ENCODE measurements at regions not wholly inside any gene's neighbourhood (a gene's known extent, or its start where the extent isn't known, plus 50 kb on each side); places are given as distances from the start of the nearest gene placed in this dataset.
"Not testable (repeated sequence)": the region's sequence is repeated elsewhere in the genome, so short reads cannot be mapped to it uniquely, and the experiment has no call there.

GRCh38 chr4:112708772-112709171 lies 71.8 kb downstream of the LARP7 start:
- no peak for DNase-seq

DNA sequence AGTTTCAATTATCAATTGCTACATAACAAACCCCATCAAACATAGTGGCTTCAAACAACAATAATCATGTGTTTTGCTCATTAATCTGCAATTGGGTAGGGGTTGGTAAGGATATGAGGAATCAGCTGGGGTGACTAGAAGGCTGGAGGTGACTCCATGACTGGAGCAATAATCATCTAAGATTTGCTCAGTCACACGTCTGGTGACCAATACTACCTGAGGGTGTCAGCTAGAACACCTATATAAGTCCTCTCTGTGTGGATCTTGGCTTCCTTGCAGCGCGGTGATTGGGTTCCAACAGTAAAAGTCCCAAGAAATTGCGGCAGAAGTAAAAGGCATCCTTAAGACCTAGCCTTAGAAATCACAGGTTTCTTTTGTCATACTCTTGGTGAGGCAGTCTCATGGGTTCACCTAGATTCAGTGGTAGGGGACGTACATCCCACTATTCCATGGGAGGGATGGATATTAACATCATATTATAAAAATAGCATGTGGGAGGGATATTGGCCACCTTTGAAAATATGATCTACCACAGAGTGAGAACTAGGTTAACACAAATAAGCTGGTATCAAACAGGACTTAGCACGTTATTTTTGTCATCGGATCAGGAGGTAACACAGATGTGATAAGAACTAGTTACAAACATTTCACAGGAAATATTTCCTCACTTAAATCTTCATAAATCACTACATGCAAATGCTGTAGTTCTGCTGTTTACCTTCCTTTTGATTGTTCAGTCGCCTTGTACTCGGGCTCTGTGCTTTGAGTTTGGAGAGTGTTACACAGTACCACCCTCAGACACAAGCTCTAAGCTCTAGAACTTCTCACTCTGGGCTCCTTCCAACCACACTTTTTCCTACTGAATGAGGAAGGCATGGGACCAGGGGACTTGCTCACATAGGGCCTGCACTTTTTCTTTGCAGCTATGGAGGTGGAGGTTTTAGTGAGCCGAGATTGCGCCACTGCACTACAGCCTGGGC lies 78.3 kb downstream of the LARP7 start:
- DNase-seq: no peak

GRCh38 chr4:112717856-112718255 lies 80.9 kb downstream of the LARP7 start:
- no peak for DNase-seq

- no peak for DNase-seq
Measured at GRCh38 chr4:112721627-112722026, 84.7 kb downstream of the LARP7 start.

GRCh38 chr4:112726041-112726440 lies 89.1 kb downstream of the LARP7 start:
- no peak for DNase-seq

DNA sequence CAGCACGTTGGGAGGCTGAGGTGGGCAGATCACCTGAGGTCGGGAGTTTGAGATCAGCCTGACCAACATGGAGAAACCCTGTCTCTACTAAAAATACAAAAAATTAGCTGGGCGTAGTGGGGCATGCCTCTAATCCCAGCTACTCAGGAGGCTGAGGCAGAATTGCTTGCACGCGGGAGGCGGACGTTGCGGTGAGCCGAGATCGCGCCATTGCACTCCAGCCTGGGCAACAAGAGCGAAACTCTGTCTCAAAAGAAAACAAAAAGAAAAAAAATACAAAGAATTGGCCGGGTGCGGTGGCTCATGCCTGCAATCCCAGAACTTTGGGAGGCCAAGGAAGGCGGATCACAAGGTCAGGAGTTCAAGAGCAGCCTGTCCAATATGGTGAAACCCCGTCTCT lies 90.8 kb downstream of the LARP7 start:
- DNase-seq: not testable (repeated sequence)

- no peak for DNase-seq
Measured at GRCh38 chr4:112731715-112732114, 94.8 kb downstream of the LARP7 start.

DNA sequence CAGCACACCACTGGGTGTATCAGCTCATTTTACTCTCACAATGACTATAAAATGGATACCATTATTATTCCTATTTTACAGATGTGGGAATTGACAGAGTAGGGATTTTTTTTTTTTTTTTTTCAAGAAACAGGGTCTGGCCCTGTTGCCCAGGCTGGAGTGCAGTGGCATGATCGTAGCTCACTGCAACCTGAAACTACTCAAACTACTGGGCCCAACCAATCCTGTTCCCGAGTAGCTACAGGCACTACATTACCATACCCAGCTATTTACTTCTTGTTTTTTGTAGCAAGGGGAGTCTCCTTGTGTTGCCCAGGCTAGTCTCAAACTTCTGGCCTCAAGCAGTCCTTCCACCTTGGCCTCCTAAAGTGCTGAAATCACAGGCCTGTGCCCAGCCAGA lies 95.2 kb downstream of the LARP7 start:
- DNase-seq: no peak

- no peak for DNase-seq
Measured at GRCh38 chr4:112735474-112735951, 98.6 kb downstream of the LARP7 start.

- no peak for DNase-seq
Measured at GRCh38 chr4:112736718-112737135, 99.8 kb downstream of the LARP7 start.

- no peak for DNase-seq
Measured at GRCh38 chr4:112739442-112739841, 102.5 kb downstream of the LARP7 start.

- DNase-seq: no peak
Measured at GRCh38 chr4:112747036-112747435, 110.1 kb downstream of the LARP7 start.

- DNase-seq: no peak
Measured at GRCh38 chr4:112748352-112748878, 111.5 kb downstream of the LARP7 start.

DNA sequence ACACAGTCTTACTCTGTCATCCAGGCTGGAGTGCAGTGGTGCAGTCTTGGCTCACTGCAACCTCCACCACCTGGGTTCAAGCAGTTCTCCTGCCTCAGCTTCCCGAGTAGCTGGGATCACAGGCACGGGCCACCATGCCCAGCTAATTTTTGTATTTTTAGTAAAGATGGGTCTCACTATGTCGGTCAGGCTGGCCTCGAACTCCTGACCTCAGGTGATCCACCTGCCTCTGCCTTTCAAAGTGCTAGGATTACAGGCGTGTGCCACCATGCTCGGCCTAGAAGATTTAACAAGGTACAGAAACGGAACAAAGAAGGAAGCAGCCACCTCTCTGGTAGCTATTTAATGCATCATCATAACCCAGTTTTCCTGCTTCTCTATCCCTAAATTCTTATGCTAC lies 113.8 kb downstream of the LARP7 start:
- DNase-seq: not testable (repeated sequence)

GRCh38 chr4:112751447-112751846 lies 114.5 kb downstream of the LARP7 start:
- no peak for DNase-seq

- DNase-seq: no peak
Measured at GRCh38 chr4:112752061-112752460, 115.1 kb downstream of the LARP7 start.

- no peak for DNase-seq
Measured at GRCh38 chr4:112752510-112752909, 115.6 kb downstream of the LARP7 start.

GRCh38 chr4:112753333-112753732 lies 116.4 kb downstream of the LARP7 start:
- DNase-seq: no peak

GRCh38 chr4:112759313-112759712 lies 122.4 kb downstream of the LARP7 start:
- no peak for DNase-seq

DNA sequence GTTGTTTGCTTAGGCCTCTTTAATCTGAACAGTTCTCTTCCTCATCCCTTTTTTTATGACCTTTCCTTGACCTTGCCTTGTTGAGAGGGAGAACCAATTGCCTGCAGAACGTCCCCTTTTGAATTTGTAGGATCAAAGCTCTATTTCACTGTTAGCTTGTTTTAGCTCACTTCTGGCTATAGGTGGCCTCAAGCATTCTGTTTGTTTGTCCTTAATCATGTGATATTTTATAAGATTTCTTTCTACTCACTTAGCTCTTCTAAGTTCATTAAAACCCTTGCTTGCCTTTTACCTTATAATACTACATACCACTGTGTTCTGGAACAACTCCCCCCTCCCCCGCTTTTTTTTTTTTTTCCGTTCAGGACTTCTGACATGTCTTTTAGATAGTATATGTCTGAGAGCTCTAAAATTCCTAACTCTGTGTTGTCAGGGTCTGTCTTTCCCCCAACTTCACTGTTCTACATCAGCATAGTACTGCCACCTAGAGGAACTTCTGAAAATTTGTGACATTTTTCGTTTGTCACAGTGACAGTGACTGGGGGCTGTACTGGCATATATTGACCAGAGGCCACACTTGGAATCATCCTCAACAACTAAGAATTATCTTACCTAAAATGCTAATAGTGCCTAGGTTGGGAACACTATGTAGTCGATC lies 128.5 kb downstream of the LARP7 start:
- no peak for DNase-seq

DNA sequence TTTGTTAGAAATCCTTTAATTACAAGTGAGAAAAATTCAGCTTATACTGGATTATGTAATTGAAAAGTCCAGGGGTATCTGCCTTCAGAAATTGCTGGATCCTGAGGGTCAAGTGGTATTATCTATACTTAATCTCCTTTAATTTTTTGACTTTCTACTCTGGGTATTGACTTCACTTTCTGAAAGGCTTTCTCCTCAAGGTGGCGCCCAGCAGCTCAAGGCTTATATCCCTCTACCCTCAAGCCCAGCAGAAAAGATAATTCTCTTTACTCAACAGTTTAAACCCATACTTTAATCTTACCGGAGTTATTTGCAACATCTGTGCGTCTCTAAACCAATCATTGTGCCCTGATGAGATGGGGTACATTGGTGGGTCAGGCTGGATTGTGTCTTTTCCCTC lies 129.5 kb downstream of the LARP7 start:
- no peak for DNase-seq

DNA sequence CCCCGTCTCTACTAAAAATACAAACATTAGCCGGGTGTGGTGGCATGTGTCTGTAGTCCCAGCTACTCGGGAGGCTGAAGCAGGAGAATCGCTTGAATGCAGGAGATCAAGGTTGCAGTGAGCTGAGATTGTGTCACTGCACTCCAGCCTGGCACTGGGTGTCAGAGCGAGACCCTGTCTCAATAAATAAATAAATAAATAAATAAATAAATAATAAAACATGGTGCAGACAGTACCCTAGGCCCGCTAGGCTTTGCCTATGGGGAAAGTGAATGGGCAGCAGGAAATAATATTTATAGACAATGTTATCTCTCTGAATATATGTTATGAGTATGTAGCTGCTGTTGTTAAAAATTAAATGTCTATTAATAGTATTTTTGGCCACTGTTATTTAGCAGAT lies 130.4 kb downstream of the LARP7 start:
- no peak for DNase-seq

DNA sequence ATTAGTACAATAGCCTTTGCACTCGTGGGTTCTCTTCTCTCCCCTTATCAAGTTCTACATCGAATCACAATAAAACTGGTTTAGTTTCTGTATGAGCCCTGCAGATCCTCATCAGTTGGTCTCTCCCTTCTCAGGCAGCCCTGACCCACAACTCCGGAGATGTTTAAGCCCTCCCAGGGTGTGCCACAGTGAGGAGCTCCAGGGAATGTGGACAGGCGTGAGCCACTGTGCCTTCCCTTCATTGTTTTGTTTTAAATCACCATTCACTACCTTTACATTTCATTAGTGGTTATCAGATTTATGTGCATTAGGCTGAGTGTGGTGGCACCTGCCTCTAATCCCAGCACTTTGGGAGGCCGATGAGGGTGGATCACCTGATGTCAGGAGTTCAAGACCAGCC lies 133.2 kb downstream of the LARP7 start:
- DNase-seq: no peak

DNA sequence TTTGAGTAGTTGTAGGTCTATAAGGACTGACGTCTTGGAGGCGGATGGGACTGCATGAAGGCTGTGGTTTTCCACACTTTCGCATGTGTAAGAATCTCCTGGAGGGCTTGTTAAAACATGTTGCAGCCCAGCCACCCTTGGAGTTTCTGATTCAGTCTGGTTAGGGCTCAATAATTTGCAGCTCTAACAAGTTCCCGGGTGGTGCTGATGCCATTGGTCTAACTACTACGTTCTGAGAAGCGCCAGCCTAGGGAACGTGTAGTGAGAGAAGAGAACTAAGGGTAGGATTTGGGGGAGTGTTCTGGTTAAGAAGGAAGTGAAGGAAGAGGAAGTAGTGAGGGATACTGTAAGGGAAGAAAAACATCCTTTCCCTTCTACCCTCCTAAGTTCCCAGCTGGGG lies 138.9 kb downstream of the LARP7 start:
- DNase-seq: no peak

All from stimulated activated CD4-positive, alpha-beta T cell treated with anti-CD3 and anti-CD28 coated beads, Interleukin-4, amount 100 ng/mL, for 4 hours (primary cell).